Activated naive CD4-positive, alpha-beta T cell treated with anti-CD3 and anti-CD28 coated beads, Interleukin-2, amount 50 U/mL, for 24 hours (primary cell): ENCODE measurements at regions not wholly inside any gene's neighbourhood (a gene's known extent, or its start where the extent isn't known, plus 50 kb on each side); places are given as distances from the start of the nearest gene placed in this dataset.

Experiments
- H3K27ac Mint-ChIP-seq: one replicate; pipeline ENCODE4 v1.8.0; 2021; ENCODE audit warnings: mild to moderate bottlenecking, mixed read lengths
- H3K27me3 Mint-ChIP-seq: one replicate; pipeline ENCODE4 v1.8.0; 2021; ENCODE audit warnings: mixed read lengths
- H3K36me3 Mint-ChIP-seq: one replicate; pipeline ENCODE4 v1.8.0; 2021; ENCODE audit warnings: mixed read lengths
- H3K4me1 Mint-ChIP-seq: one replicate; pipeline ENCODE4 v1.8.0; 2021; ENCODE audit warnings: mixed read lengths
- H3K4me3 Mint-ChIP-seq: one replicate; pipeline ENCODE4 v1.8.0; 2021; ENCODE audit warnings: mild to moderate bottlenecking, mixed read lengths
- H3K9me3 Mint-ChIP-seq: one replicate; pipeline ENCODE4 v1.8.0; 2021; ENCODE audit warnings: mixed read lengths

- H3K27ac Mint-ChIP-seq, result no peak overlapping the region
- no peak overlapping the region for H3K4me3 Mint-ChIP-seq
- H3K9me3 Mint-ChIP-seq, result peaks cover 5% of the 10 kb centered on the region
- H3K36me3 Mint-ChIP-seq, result no peaks in the 10 kb centered on the region
- H3K4me1 Mint-ChIP-seq, result no peaks in the 10 kb centered on the region
- no peaks in the 10 kb centered on the region for H3K27me3 Mint-ChIP-seq
Measured at GRCh38 chr13:104996022-104996421, 1539.4 kb downstream of the EFNB2 start.

GRCh38 chr13:104993708-104994107, 1541.8 kb downstream of the EFNB2 start:
- Mint-ChIP-seq H3K27me3 (no peaks in the 10 kb centered on the region), H3K4me3 (no peak overlapping the region), H3K4me1 (no peaks in the 10 kb centered on the region), H3K27ac (no peak overlapping the region), H3K9me3 (peaks cover 5% of the 10 kb centered on the region), H3K36me3 (no peaks in the 10 kb centered on the region)

GRCh38 chr13:104987621-104988020, 1547.8 kb downstream of the EFNB2 start:
- Mint-ChIP-seq H3K4me1 (peaks cover 25% of the 10 kb centered on the region), H3K36me3 (no peaks in the 10 kb centered on the region), H3K27ac (no peak overlapping the region), H3K4me3 (no peak overlapping the region), H3K9me3 (no peaks in the 10 kb centered on the region), H3K27me3 (no peaks in the 10 kb centered on the region)

GRCh38 chr13:104984296-104984818, 1551.1 kb downstream of the EFNB2 start:
- Mint-ChIP-seq H3K27me3 (no peaks in the 10 kb centered on the region), H3K27ac (peak overlapping the region; percentile 66), H3K9me3 (no peaks in the 10 kb centered on the region), H3K36me3 (no peaks in the 10 kb centered on the region), H3K4me1 (peaks cover 26% of the 10 kb centered on the region), H3K4me3 (peak overlapping the region; percentile 34)

GRCh38 chr13:104983601-104984000, 1551.9 kb downstream of the EFNB2 start:
- Mint-ChIP-seq H3K4me3 (no peak overlapping the region), H3K4me1 (peaks cover 26% of the 10 kb centered on the region), H3K27ac (no peak overlapping the region), H3K27me3 (no peaks in the 10 kb centered on the region), H3K9me3 (no peaks in the 10 kb centered on the region), H3K36me3 (no peaks in the 10 kb centered on the region)

- Mint-ChIP-seq H3K27ac (no peak overlapping the region), H3K36me3 (no peaks in the 10 kb centered on the region), H3K4me1 (peaks cover 26% of the 10 kb centered on the region), H3K9me3 (no peaks in the 10 kb centered on the region), H3K4me3 (no peak overlapping the region), H3K27me3 (no peaks in the 10 kb centered on the region)
Measured at GRCh38 chr13:104980586-104980985, 1554.9 kb downstream of the EFNB2 start.

- Mint-ChIP-seq H3K27ac (no peak overlapping the region), H3K27me3 (no peaks in the 10 kb centered on the region), H3K9me3 (no peaks in the 10 kb centered on the region), H3K4me1 (peaks cover 17% of the 10 kb centered on the region), H3K4me3 (no peak overlapping the region), H3K36me3 (no peaks in the 10 kb centered on the region)
Measured at GRCh38 chr13:104979281-104980030, 1556.0 kb downstream of the EFNB2 start.

GRCh38 chr13:104976986-104977385, 1558.5 kb downstream of the EFNB2 start:
- Mint-ChIP-seq H3K9me3 (no peaks in the 10 kb centered on the region), H3K4me1 (no peaks in the 10 kb centered on the region), H3K4me3 (no peak overlapping the region), H3K36me3 (no peaks in the 10 kb centered on the region), H3K27ac (no peak overlapping the region), H3K27me3 (no peaks in the 10 kb centered on the region)

GRCh38 chr13:104975272-104975671, 1560.2 kb downstream of the EFNB2 start:
- H3K4me1 Mint-ChIP-seq, result no peaks in the 10 kb centered on the region
- H3K27ac Mint-ChIP-seq, result no peak overlapping the region
- H3K4me3 Mint-ChIP-seq, result no peak overlapping the region
- H3K27me3 Mint-ChIP-seq, result no peaks in the 10 kb centered on the region
- no peaks in the 10 kb centered on the region for H3K36me3 Mint-ChIP-seq
- H3K9me3 Mint-ChIP-seq, result no peaks in the 10 kb centered on the region

- H3K9me3 Mint-ChIP-seq, result no peaks in the 10 kb centered on the region
- no peaks in the 10 kb centered on the region for H3K27me3 Mint-ChIP-seq
- H3K4me3 Mint-ChIP-seq, result no peak overlapping the region
- no peaks in the 10 kb centered on the region for H3K36me3 Mint-ChIP-seq
- H3K27ac Mint-ChIP-seq, result no peak overlapping the region
- no peaks in the 10 kb centered on the region for H3K4me1 Mint-ChIP-seq
Measured at GRCh38 chr13:104968876-104969275, 1566.6 kb downstream of the EFNB2 start.

- H3K27me3 Mint-ChIP-seq, result no peaks in the 10 kb centered on the region
- no peaks in the 10 kb centered on the region for H3K36me3 Mint-ChIP-seq
- H3K27ac Mint-ChIP-seq, result no peak overlapping the region
- no peaks in the 10 kb centered on the region for H3K4me1 Mint-ChIP-seq
- H3K9me3 Mint-ChIP-seq, result no peaks in the 10 kb centered on the region
- H3K4me3 Mint-ChIP-seq, result no peak overlapping the region
Measured at GRCh38 chr13:104967836-104968630, 1567.4 kb downstream of the EFNB2 start.

- H3K4me1 Mint-ChIP-seq, result no peaks in the 10 kb centered on the region
- H3K36me3 Mint-ChIP-seq, result no peaks in the 10 kb centered on the region
- H3K27ac Mint-ChIP-seq, result no peak overlapping the region
- no peaks in the 10 kb centered on the region for H3K27me3 Mint-ChIP-seq
- no peak overlapping the region for H3K4me3 Mint-ChIP-seq
- no peaks in the 10 kb centered on the region for H3K9me3 Mint-ChIP-seq
Measured at GRCh38 chr13:104967376-104967775, 1568.1 kb downstream of the EFNB2 start.

GRCh38 chr13:104962411-104962810, 1573.1 kb downstream of the EFNB2 start:
- no peaks in the 10 kb centered on the region for H3K36me3 Mint-ChIP-seq
- H3K9me3 Mint-ChIP-seq, result no peaks in the 10 kb centered on the region
- no peak overlapping the region for H3K27ac Mint-ChIP-seq
- no peaks in the 10 kb centered on the region for H3K27me3 Mint-ChIP-seq
- H3K4me1 Mint-ChIP-seq, result no peaks in the 10 kb centered on the region
- no peak overlapping the region for H3K4me3 Mint-ChIP-seq

- Mint-ChIP-seq H3K4me3 (no peak overlapping the region), H3K9me3 (no peaks in the 10 kb centered on the region), H3K36me3 (no peaks in the 10 kb centered on the region), H3K4me1 (no peaks in the 10 kb centered on the region), H3K27ac (no peak overlapping the region), H3K27me3 (no peaks in the 10 kb centered on the region)
Measured at GRCh38 chr13:104961246-104961645, 1574.2 kb downstream of the EFNB2 start.

GRCh38 chr13:104954210-104954609, 1581.3 kb downstream of the EFNB2 start:
- H3K36me3 Mint-ChIP-seq, result no peaks in the 10 kb centered on the region
- no peaks in the 10 kb centered on the region for H3K4me1 Mint-ChIP-seq
- H3K9me3 Mint-ChIP-seq, result no peaks in the 10 kb centered on the region
- no peak overlapping the region for H3K27ac Mint-ChIP-seq
- no peaks in the 10 kb centered on the region for H3K27me3 Mint-ChIP-seq
- H3K4me3 Mint-ChIP-seq, result no peak overlapping the region

GRCh38 chr13:104953588-104953987, 1581.9 kb downstream of the EFNB2 start:
- Mint-ChIP-seq H3K36me3 (no peaks in the 10 kb centered on the region), H3K27me3 (no peaks in the 10 kb centered on the region), H3K4me3 (no peak overlapping the region), H3K27ac (no peak overlapping the region), H3K4me1 (no peaks in the 10 kb centered on the region), H3K9me3 (no peaks in the 10 kb centered on the region)
